RPMI8226 (cell line): ENCODE measurements at regions not wholly inside any gene's neighbourhood (a gene's known extent, or its start where the extent isn't known, plus 50 kb on each side); places are given as distances from the start of the nearest gene placed in this dataset.

ENCODE experiments used
- DNase-seq: peaks from one replicate; pipeline ENCODE4 v3.0.0-alpha.2; 2015

- no peak for DNase-seq
These were observed 405.6 kb upstream of the MEX3C start for GRCh38 chr18:51603111-51603510.

- no peak for DNase-seq
These were observed 406.1 kb upstream of the MEX3C start for GRCh38 chr18:51603551-51603950.

- DNase-seq = no peak
These were observed 413.0 kb upstream of the MEX3C start for GRCh38 chr18:51610481-51610880.

DNA sequence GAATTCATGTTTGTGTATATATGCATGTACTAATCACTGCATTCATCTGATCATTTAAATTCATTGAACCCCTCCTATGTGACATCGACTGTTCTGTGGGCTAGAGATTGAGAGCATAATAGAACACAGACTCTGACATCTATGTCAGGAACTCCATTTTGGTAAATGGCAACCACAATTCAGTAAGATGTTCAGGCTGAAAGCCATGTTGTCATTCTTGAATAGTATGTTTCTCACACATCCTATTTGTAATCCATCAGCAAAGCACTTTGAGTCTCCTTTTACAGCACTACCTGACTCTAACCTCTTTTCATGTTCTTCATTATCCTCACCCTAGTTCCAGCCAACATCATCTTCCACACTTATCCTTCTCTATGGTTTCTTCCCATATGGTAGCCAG, 413.8 kb upstream of the MEX3C start:
- no peak for DNase-seq

GRCh38 chr18:51614033-51614432, 416.6 kb upstream of the MEX3C start:
- peak; percentile 45 for DNase-seq

- DNase-seq = peak; percentile 34
These were observed 417.6 kb upstream of the MEX3C start for GRCh38 chr18:51614967-51615571.

DNA sequence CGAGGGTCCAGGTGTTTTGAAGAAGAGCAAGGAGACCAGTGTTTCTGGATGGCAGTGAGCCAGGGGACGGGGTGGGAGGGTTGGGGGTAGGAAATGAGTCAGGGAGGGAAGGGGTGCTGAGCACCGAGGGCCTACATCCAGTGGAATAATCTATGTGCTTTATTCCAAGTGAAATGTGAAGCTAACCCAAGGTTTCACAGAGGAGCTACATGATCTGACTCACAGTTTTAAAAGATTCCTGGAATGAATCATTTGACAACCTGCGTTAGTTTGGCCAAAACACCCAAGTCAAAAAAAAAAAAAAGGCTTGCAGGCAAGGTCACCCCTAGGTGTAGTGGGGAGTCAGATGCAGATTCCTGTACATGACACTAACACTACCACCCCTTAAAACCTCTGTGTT, 419.7 kb upstream of the MEX3C start:
- no peak for DNase-seq

- no peak for DNase-seq
These were observed 420.2 kb upstream of the MEX3C start for GRCh38 chr18:51617572-51618260.

DNA sequence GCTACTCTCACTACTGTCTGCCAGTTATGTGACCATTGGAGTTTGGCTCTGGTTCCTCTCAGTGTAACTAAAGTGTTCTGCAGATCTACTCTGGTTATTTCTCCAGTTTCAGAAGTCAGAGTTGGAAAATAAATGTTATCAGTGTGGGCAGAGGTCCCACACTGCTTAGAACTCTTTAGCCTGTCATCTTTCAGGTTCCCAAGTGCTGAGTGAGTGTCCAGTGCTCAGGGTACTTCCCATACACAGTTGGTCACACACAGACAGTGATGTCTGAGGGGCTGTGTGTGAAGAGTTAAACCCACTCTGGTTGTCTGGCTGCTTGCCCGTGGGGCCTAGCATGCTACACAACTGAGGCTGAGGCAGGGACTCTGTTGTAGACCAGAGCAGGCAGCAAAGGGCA, 421.8 kb upstream of the MEX3C start:
- no peak for DNase-seq

GRCh38 chr18:51621113-51621863, 423.8 kb upstream of the MEX3C start:
- peak; percentile 84 for DNase-seq

- DNase-seq = no peak
These were observed 424.3 kb upstream of the MEX3C start for GRCh38 chr18:51621864-51622160.

- no peak for DNase-seq
These were observed 425.2 kb upstream of the MEX3C start for GRCh38 chr18:51622702-51623101.

- no peak for DNase-seq
These were observed 426.2 kb upstream of the MEX3C start for GRCh38 chr18:51623653-51624052.

- peak; percentile 79 for DNase-seq
These were observed 433.2 kb upstream of the MEX3C start for GRCh38 chr18:51630706-51631105.

- DNase-seq = no peak
These were observed 440.4 kb upstream of the MEX3C start for GRCh38 chr18:51637881-51638280.

DNA sequence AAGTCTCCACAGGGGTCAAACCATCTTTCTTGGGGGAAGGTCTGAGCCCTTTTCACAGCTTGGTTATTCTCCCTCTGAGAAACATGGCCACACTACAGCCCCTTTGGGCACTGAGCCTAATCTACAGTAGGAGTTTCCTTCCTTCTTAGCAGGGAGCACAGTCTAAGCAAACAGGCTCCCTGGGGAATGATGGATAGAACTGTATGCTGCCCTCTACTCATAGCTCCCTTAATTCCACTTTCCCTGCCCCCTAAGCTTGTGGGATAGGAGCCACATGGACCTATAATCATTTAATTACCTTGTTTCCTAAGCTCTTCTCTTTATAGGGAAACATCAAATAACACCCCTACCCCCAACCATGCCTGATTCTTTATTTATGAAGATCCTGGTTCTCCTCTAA, 442.1 kb upstream of the MEX3C start:
- DNase-seq = no peak

DNA sequence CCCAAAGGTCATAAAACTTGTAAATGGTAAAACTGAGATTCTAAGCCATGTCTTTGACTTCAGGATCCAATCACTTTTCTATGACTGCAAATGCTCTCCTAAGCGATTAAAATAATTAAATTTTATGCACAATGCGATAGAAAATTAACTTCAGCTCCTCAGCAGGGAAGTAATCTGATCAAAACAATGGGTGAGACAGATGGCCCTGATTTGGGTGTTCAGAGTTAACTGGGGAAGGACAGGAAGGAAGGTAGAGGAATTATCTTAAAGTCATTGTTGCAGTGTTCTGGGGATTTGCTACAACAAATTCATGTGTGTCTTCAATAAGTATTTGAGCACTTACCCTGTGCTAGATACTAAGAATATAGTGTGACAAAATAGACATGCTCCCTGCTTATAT, 446.0 kb upstream of the MEX3C start:
- DNase-seq = no peak

DNA sequence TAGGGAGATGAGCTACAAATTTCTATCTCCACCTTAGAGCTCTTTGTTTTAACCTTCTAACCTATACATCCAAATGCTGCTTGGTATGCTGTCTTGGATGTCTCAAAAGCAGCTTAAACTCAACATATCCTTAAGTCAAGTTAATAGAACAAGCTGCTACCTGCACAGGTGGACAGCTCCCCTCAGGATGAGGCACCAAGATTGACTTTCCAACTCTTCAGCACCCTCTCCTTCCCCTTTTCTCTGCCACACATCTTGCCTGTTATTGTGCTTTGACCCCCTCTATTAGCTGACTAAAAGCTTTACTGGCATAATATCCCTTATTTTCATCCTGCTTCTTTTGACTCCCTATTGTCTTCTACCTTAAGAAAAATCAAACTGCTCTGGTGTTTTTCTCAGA, 448.1 kb upstream of the MEX3C start:
- no peak for DNase-seq

GRCh38 chr18:51647346-51647745, 449.9 kb upstream of the MEX3C start:
- no peak for DNase-seq

- no peak for DNase-seq
These were observed 450.5 kb upstream of the MEX3C start for GRCh38 chr18:51647942-51648341.

- no peak for DNase-seq
These were observed 452.3 kb upstream of the MEX3C start for GRCh38 chr18:51649796-51650195.

GRCh38 chr18:51651761-51652160, 454.3 kb upstream of the MEX3C start:
- DNase-seq = no peak

- no peak for DNase-seq
These were observed 456.2 kb upstream of the MEX3C start for GRCh38 chr18:51653507-51654213.
